H1 (cell line): ENCODE measurements at regions not wholly inside any gene's neighbourhood (a gene's known extent, or its start where the extent isn't known, plus 50 kb on each side); places are given as distances from the start of the nearest gene placed in this dataset.

Source experiments
- CTCF ChIA-PET: fragments of 300-600 bp; sonication (Branson Sonifier 250); formaldehyde crosslinking; loops from one replicate; lab custom pipeline; 2021; ENCODE audit not compliant: partially characterized antibody; lab: Charles Lee
- POLR2A ChIA-PET: fragments of 300-600 bp; sonication (Branson Sonifier 250); formaldehyde crosslinking; loops from one replicate; lab custom pipeline; 2021; ENCODE audit warnings: inconsistent platforms; ENCODE audit not compliant: partially characterized antibody; lab: Charles Lee
- DNase-seq, 2 experiments: peaks; one replicate each; pipeline versions ENCODE4 v3.0.0 to v3.0.0-alpha.2; 2010 to 2022; ENCODE audit warnings: low spot score in 2 of 2, low read depth in 1 of 2, mixed read lengths in 1 of 2
- FAIRE-seq: peaks from 2 replicates; lab custom pipeline; 2011; peaks lifted over from hg19 to GRCh38; lab: Jason Lieb, UNC
- H2AFZ ChIP-seq: 2 replicates; pipeline ENCODE4 v1.8.1; 2012; ENCODE audit warnings: low read length, inconsistent platforms
- H2AK5ac ChIP-seq: 2 replicates; pipeline ENCODE4 v1.6.1; 2013; ENCODE audit warnings: low read depth, low read length
- H2BK120ac ChIP-seq: replicated peaks from 2 replicates; pipeline ENCODE3; 2013; ENCODE audit warnings: low read depth, low read length, inconsistent platforms
- H2BK12ac ChIP-seq: 2 replicates; pipeline ENCODE4 v1.6.1; 2013; ENCODE audit warnings: low read depth, low read length
- H2BK15ac ChIP-seq: 2 replicates; pipeline ENCODE4 v1.6.1; 2013; ENCODE audit warnings: low read length
- H2BK20ac ChIP-seq: 2 replicates; pipeline ENCODE4 v1.6.1; 2013; ENCODE audit warnings: low read length
- H2BK5ac ChIP-seq: 2 replicates; pipeline ENCODE4 v1.6.1; 2013; ENCODE audit warnings: low read depth, low read length
- H3K14ac ChIP-seq: 2 replicates; pipeline ENCODE4 v1.6.1; 2013; ENCODE audit warnings: inconsistent platforms; ENCODE audit not compliant: insufficient read length
- H3K18ac ChIP-seq: 2 replicates; pipeline ENCODE4 v1.6.1; 2013; ENCODE audit warnings: low read length; ENCODE audit errors: extremely low read depth
- H3K23ac ChIP-seq: 2 replicates; pipeline ENCODE4 v1.6.1; 2013; ENCODE audit warnings: inconsistent platforms; ENCODE audit not compliant: insufficient read length
- H3K23me2 ChIP-seq: 2 replicates; pipeline ENCODE4 v1.6.1; 2013; ENCODE audit warnings: low read depth, low read length
- H3K27ac ChIP-seq: 2 replicates; pipeline ENCODE4 v1.6.1; 2011; ENCODE audit warnings: low read depth, low read length, inconsistent platforms
- H3K27me3 ChIP-seq, 4 experiments: replicated peaks in 1 of 4; 1 replicate in 1 of 4; 2 replicates in 3 of 4; pipeline versions ENCODE4 v1.6.1 to v1.8.1; 2011 to 2013; ENCODE audit warnings: low read length in 3 of 4, mild to moderate bottlenecking in 3 of 4, inconsistent platforms in 2 of 4, mixed read lengths in 2 of 4, moderate library complexity in 1 of 4; ENCODE audit not compliant: control insufficient read depth in 3 of 4, insufficient read depth in 3 of 4; ENCODE audit errors: extremely low read depth in 1 of 4
- H3K36me3 ChIP-seq, 4 experiments: 2 replicates each; pipeline versions ENCODE4 v1.6.1 to v1.8.1; 2011 to 2013; ENCODE audit warnings: mild to moderate bottlenecking in 4 of 4, low read length in 3 of 4, moderate library complexity in 2 of 4, control low read depth in 1 of 4, inconsistent platforms in 1 of 4; ENCODE audit not compliant: insufficient read depth in 4 of 4, control insufficient read depth in 2 of 4
- H3K4ac ChIP-seq: replicated peaks from 2 replicates; pipeline ENCODE3; 2013; ENCODE audit warnings: low read length, low read depth, mixed read lengths, inconsistent platforms; ENCODE audit not compliant: insufficient read length
- H3K4me1 ChIP-seq, 4 experiments: replicated peaks in 1 of 4; 1 replicate in 1 of 4; 2 replicates in 3 of 4; pipeline versions ENCODE4 v1.6.1 to v1.8.1; 2011 to 2013; ENCODE audit warnings: low read length in 3 of 4, inconsistent platforms in 2 of 4, mixed read lengths in 1 of 4; ENCODE audit not compliant: insufficient read depth in 4 of 4, control insufficient read depth in 3 of 4
- H3K4me2 ChIP-seq, 2 experiments: 2 replicates each; pipeline versions ENCODE4 v1.6.1 to v1.8.1; 2011 to 2013; ENCODE audit warnings: low read depth in 2 of 2, low read length in 2 of 2, control low read depth in 1 of 2, inconsistent platforms in 1 of 2, mild to moderate bottlenecking in 1 of 2; ENCODE audit not compliant: insufficient read depth in 1 of 2
- H3K4me3 ChIP-seq, 4 experiments: fragments of 200-600, 300-600 bp in 1 of 4; sonication (generic), shearing (Covaris generic), sonication (Bioruptor Twin) in 1 of 4; 2 replicates each; pipeline versions ENCODE4 v1.5.1 to v1.8.1; 2011 to 2016; ENCODE audit warnings: low read length in 4 of 4, low read depth in 3 of 4, control low read depth in 2 of 4, inconsistent platforms in 2 of 4, mild to moderate bottlenecking in 2 of 4, mixed read lengths in 1 of 4, moderate library complexity in 1 of 4; ENCODE audit not compliant: insufficient read depth in 2 of 4; ENCODE audit errors: extremely low read depth in 1 of 4
- H3K56ac ChIP-seq: replicated peaks from 2 replicates; pipeline ENCODE3; 2013; ENCODE audit warnings: low read depth, mild to moderate bottlenecking, mixed read lengths, low read length, inconsistent platforms; ENCODE audit not compliant: insufficient read length
- H3K79me1 ChIP-seq: 2 replicates; pipeline ENCODE4 v1.6.1; 2013; ENCODE audit warnings: low read depth, low read length, control low read depth
- H3K79me2 ChIP-seq, 2 experiments: 2 replicates each; pipeline versions ENCODE4 v1.6.1 to v1.8.1; 2012 to 2013; ENCODE audit warnings: low read length in 2 of 2, mild to moderate bottlenecking in 2 of 2, inconsistent platforms in 1 of 2; ENCODE audit not compliant: insufficient read depth in 2 of 2, control insufficient read depth in 1 of 2
- H3K9ac ChIP-seq, 4 experiments: replicated peaks in 1 of 4; 1 replicate in 1 of 4; 2 replicates in 3 of 4; pipeline versions ENCODE4 v1.6.1 to v1.8.1; 2011 to 2013; ENCODE audit warnings: low read depth in 3 of 4, low read length in 3 of 4, control low read depth in 2 of 4, mild to moderate bottlenecking in 2 of 4, moderate library complexity in 2 of 4, inconsistent platforms in 1 of 4; ENCODE audit errors: extremely low read depth in 1 of 4
- H3K9me3 ChIP-seq, 2 experiments: 2 replicates each; pipeline versions ENCODE4 v1.6.1 to v1.8.1; 2012 to 2013; ENCODE audit warnings: mild to moderate bottlenecking in 2 of 2, moderate library complexity in 2 of 2, control low read depth in 1 of 2, inconsistent platforms in 1 of 2, low read depth in 1 of 2, low read length in 1 of 2, mixed read lengths in 1 of 2; ENCODE audit not compliant: insufficient read depth in 2 of 2
- H4K20me1 ChIP-seq, 2 experiments: replicated peaks in 1 of 2; 2 replicates each; pipeline versions ENCODE3 to v1.8.1; 2011 to 2013; ENCODE audit warnings: inconsistent platforms in 2 of 2, low read length in 2 of 2, mild to moderate bottlenecking in 1 of 2; ENCODE audit not compliant: insufficient read depth in 2 of 2, control insufficient read depth in 1 of 2
- H4K5ac ChIP-seq: 2 replicates; pipeline ENCODE4 v1.6.1; 2013; ENCODE audit warnings: low read length, low read depth, mixed read lengths, inconsistent platforms; ENCODE audit not compliant: insufficient read length
- H4K8ac ChIP-seq: 2 replicates; pipeline ENCODE4 v1.8.0; 2013; ENCODE audit warnings: mild to moderate bottlenecking, moderate library complexity, low read length, inconsistent platforms; ENCODE audit not compliant: insufficient read depth; ENCODE audit errors: extremely low read depth
- H4K91ac ChIP-seq: replicated peaks from 2 replicates; pipeline ENCODE3; 2013; ENCODE audit warnings: low read length, mixed read lengths, inconsistent platforms; ENCODE audit not compliant: insufficient read length
- CEBPB ChIP-seq: IDR thresholded peaks from 2 replicates; pipeline ENCODE4 v1.6.1; 2012; ENCODE audit warnings: low read depth, low read length
- EP300 ChIP-seq, 2 experiments: IDR thresholded peaks; 1 replicate in 1 of 2; 2 replicates in 1 of 2; pipeline ENCODE4 v1.6.1; 2011 to 2012; ENCODE audit warnings: low read depth in 2 of 2, low read length in 2 of 2, mild to moderate bottlenecking in 2 of 2, borderline replicate concordance in 1 of 2, inconsistent platforms in 1 of 2, moderate library complexity in 1 of 2
- HDAC2 ChIP-seq, 2 experiments: fragments of 300-600 bp in 1 of 2; sonication (generic) in 1 of 2; IDR thresholded peaks; 2 replicates each; pipeline ENCODE4 v1.6.1; 2011 to 2012; ENCODE audit warnings: low read depth in 2 of 2, low read length in 2 of 2, mild to moderate bottlenecking in 2 of 2, moderate library complexity in 2 of 2, borderline replicate concordance in 1 of 2, inconsistent platforms in 1 of 2
- HDAC6 ChIP-seq: IDR thresholded peaks from one replicate; pipeline ENCODE4 v1.7.1; 2012; ENCODE audit warnings: low read depth, mild to moderate bottlenecking, inconsistent platforms, low read length, moderate library complexity
- MAFK ChIP-seq: IDR thresholded peaks from 2 replicates; pipeline ENCODE4 v1.6.1; 2012; ENCODE audit warnings: low read depth, mild to moderate bottlenecking, improper control_type of control experiment, low read length
- MAX ChIP-seq: IDR thresholded peaks from 2 replicates; pipeline ENCODE4 v1.6.1; 2012; ENCODE audit warnings: inconsistent platforms
- SAP30 ChIP-seq: fragments of 300-600 bp; sonication (generic); IDR thresholded peaks from 2 replicates; pipeline ENCODE4 v1.7.1; 2012; ENCODE audit warnings: low read length, moderate library complexity, mild to moderate bottlenecking, inconsistent platforms; ENCODE audit not compliant: insufficient read depth, insufficient replicate concordance
- WGBS, 2 experiments: shearing (Covaris generic) in 1 of 2; methylation state at CpG; one replicate each; pipeline versions ENCODE4 v1.1.6 to v1.1.7; 2013 to 2015; ENCODE audit warnings: low lambda C conversion rate in 2 of 2, mixed read lengths in 2 of 2, inconsistent platforms in 1 of 2, low coverage in 1 of 2, missing lambda C conversion rate in 1 of 2; ENCODE audit not compliant: insufficient replicate concordance in 2 of 2, insufficient coverage in 1 of 2, insufficient read length in 1 of 2; ENCODE audit errors: extremely low coverage in 1 of 2, missing lambda C conversion rate in 1 of 2; 5-methylcytosine and 5-hydroxymethylcytosine counted together

- 0 out of 2 replicates have a peak overlapping the region, but pooled peaks have one; percentile 22 for H2AFZ ChIP-seq
- H3K4ac ChIP-seq, result no peak overlapping the region
- H3K79me1 ChIP-seq, result no peaks in the 10 kb centered on the region
- no peak overlapping the region for H2AK5ac ChIP-seq
- no peak overlapping the region for H4K8ac ChIP-seq
- H3K4me1 ChIP-seq, result peaks cover 0 to 10% (median 7%) of the 10 kb centered on the region in 4 experiments; a peak in 4 of 7 replicates
- no peak for DNase-seq
- no peak overlapping the region for H3K4me2 ChIP-seq
- no peak overlapping the region for H3K9ac ChIP-seq
- H3K4me3 ChIP-seq, result no peak overlapping the region
- no peak for FAIRE-seq
- no peak overlapping the region for H2BK20ac ChIP-seq
- no peak overlapping the region for H2BK120ac ChIP-seq
- peak overlapping the region; percentile 10; the same call in 1 of the 2 replicates for H3K18ac ChIP-seq
- ChIA-PET CTCF (interaction anchor here (0.7 to 0.9 kb wide), 2 partner anchors 10 to 24 kb away, joined by 3 read pairs; no protein-coding TSS in a partner anchor), POLR2A (no interaction called here)
- peak overlapping the region; percentile 12; the same call in 1 of the 2 replicates for H2BK12ac ChIP-seq
- no peak overlapping the region for H3K27ac ChIP-seq
- H3K9me3 ChIP-seq, result no peaks in the 10 kb centered on the region
- H4K5ac ChIP-seq, result no peak overlapping the region
- no peak overlapping the region for H3K56ac ChIP-seq
- H3K14ac ChIP-seq, result no peak overlapping the region
- no peaks in the 10 kb centered on the region for H3K23me2 ChIP-seq
- no peak overlapping the region for H3K23ac ChIP-seq
- H3K79me2 ChIP-seq, result no peaks in the 10 kb centered on the region
- no peak overlapping the region for H2BK15ac ChIP-seq
- no peaks in the 10 kb centered on the region for H4K20me1 ChIP-seq
- no peaks in the 10 kb centered on the region for H3K27me3 ChIP-seq
- H2BK5ac ChIP-seq, result peak overlapping the region; percentile 37; the same call in 1 of the 2 replicates
- 92% methylated on average over 4 of the region's 4 CpGs; no CpG with 5 or more reads in 1 of the 2 experiments for WGBS, 2 experiments
- H4K91ac ChIP-seq, result no peak overlapping the region
- TF ChIP-seq MAFK (no peak), HDAC6 (no peak), EP300 (IDR thresholded peaks at IDR 0.05; ENCODE audit: borderline replicate concordance in 1 of 2, low read depth in 2 of 2, low read length in 2 of 2) (no peak), SAP30 (no peak), MAX (no peak), HDAC2 (IDR thresholded peaks at IDR 0.05; ENCODE audit: borderline replicate concordance in 1 of 2, low read depth in 2 of 2, low read length in 2 of 2) (no peak), CEBPB (no peak)
- H3K36me3 ChIP-seq, result no peaks in the 10 kb centered on the region
These were observed 456.1 kb upstream of the ADAMTS5 start for GRCh38 chr21:27423038-27423437.
